Uterus (tissue), 2 donors: ENCODE measurements at regions not wholly inside any gene's neighbourhood (a gene's known extent, or its start where the extent isn't known, plus 50 kb on each side); places are given as distances from the start of the nearest gene placed in this dataset.

Source experiments
- POLR2A ChIP-seq, 2 donors: fragments of 450-650 bp; IDR thresholded peaks; one replicate each; pipeline ENCODE4 v1.6.1; 2016; ENCODE audit warnings: antibody characterized with exemption in 2 of 2, mild to moderate bottlenecking in 1 of 2, moderate library complexity in 1 of 2
- TF ChIP-seq, protein P1 (sequence below), 4 experiments: fragments of 200-600 bp in 2 of 4; fragments of 450-650 bp in 2 of 4; sonication (generic) in 2 of 4; IDR thresholded peaks; one replicate each; pipeline ENCODE4 v1.5.1; 2016 to 2019; ENCODE audit warnings: antibody characterized with exemption in 4 of 4, mild to moderate bottlenecking in 2 of 4, moderate library complexity in 1 of 4

DNA sequence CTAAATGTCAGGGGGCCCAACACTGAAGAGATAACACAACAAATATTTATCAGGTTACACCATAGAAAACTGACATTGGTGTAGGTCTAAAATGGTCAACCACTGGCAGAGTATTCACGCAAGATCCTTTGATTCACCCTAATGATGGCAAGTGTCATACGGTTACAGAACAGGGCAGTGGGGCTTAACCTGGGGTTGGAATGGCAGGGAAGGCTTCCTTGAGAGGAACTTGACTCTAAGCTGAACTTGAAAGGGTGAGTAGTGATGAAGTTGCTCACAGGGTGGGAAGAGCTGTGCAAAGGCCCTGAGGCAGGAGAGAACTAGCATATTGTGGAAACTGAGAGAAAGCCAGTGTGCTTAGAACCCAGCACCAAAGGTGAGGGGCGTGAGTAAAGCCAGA lies 97.1 kb upstream of the MVB12B start:
- TF ChIP-seq, protein P1, sequence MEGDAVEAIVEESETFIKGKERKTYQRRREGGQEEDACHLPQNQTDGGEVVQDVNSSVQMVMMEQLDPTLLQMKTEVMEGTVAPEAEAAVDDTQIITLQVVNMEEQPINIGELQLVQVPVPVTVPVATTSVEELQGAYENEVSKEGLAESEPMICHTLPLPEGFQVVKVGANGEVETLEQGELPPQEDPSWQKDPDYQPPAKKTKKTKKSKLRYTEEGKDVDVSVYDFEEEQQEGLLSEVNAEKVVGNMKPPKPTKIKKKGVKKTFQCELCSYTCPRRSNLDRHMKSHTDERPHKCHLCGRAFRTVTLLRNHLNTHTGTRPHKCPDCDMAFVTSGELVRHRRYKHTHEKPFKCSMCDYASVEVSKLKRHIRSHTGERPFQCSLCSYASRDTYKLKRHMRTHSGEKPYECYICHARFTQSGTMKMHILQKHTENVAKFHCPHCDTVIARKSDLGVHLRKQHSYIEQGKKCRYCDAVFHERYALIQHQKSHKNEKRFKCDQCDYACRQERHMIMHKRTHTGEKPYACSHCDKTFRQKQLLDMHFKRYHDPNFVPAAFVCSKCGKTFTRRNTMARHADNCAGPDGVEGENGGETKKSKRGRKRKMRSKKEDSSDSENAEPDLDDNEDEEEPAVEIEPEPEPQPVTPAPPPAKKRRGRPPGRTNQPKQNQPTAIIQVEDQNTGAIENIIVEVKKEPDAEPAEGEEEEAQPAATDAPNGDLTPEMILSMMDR (IDR thresholded peaks at IDR 0.05), result no peak
- TF ChIP-seq POLR2A (IDR thresholded peaks at IDR 0.05), result no peak
